Astrocyte (in vitro differentiated cells and primary cell): ENCODE measurements at regions not wholly inside any gene's neighbourhood (a gene's known extent, or its start where the extent isn't known, plus 50 kb on each side); places are given as distances from the start of the nearest gene placed in this dataset.

Experiments used
- DNase-seq: peaks from one replicate; pipeline ENCODE4 v3.0.0-alpha.2; 2010; ENCODE audit warnings: low read depth
- FAIRE-seq: peaks from 2 replicates; lab custom pipeline; 2011; peaks lifted over from hg19 to GRCh38; lab: Jason Lieb, UNC
- H2AFZ ChIP-seq: 2 replicates; pipeline ENCODE4 v1.6.0; 2012; ENCODE audit warnings: low read depth, low read length, inconsistent platforms
- H3K27ac ChIP-seq: 2 replicates; pipeline ENCODE4 v1.5.1; 2011; ENCODE audit warnings: low read depth, low read length, inconsistent platforms
- H3K27me3 ChIP-seq: 2 replicates; pipeline ENCODE4 v1.6.0; 2011; ENCODE audit warnings: low read length, inconsistent platforms; ENCODE audit not compliant: insufficient read depth
- H3K36me3 ChIP-seq: 2 replicates; pipeline ENCODE4 v1.5.1; 2011; ENCODE audit warnings: low read length, inconsistent platforms; ENCODE audit not compliant: insufficient read depth
- H3K4me1 ChIP-seq: 2 replicates; pipeline ENCODE4 v1.5.1; 2011; ENCODE audit warnings: low read length, inconsistent platforms; ENCODE audit not compliant: insufficient read depth
- H3K4me2 ChIP-seq: 2 replicates; pipeline ENCODE4 v1.6.0; 2012; ENCODE audit warnings: low read length, inconsistent platforms
- H3K4me3 ChIP-seq: 2 replicates; pipeline ENCODE4 v1.5.1; 2011; ENCODE audit warnings: low read depth, mild to moderate bottlenecking, low read length, inconsistent platforms; ENCODE audit not compliant: insufficient read depth
- H3K79me2 ChIP-seq: 2 replicates; pipeline ENCODE4 v1.6.0; 2012; ENCODE audit warnings: mild to moderate bottlenecking, low read length, inconsistent platforms; ENCODE audit not compliant: insufficient read depth
- H3K9ac ChIP-seq: 2 replicates; pipeline ENCODE4 v1.6.0; 2012; ENCODE audit warnings: mild to moderate bottlenecking, low read length, inconsistent platforms
- H3K9me3 ChIP-seq: 2 replicates; pipeline ENCODE4 v1.5.1; 2012; ENCODE audit warnings: low read depth, mild to moderate bottlenecking, low read length, inconsistent platforms; ENCODE audit not compliant: insufficient read depth
- H4K20me1 ChIP-seq: 2 replicates; pipeline ENCODE4 v1.6.0; 2012; ENCODE audit warnings: low read length, inconsistent platforms; ENCODE audit not compliant: insufficient read depth
- H3K27ac Mint-ChIP-seq: one replicate; pipeline ENCODE4 v1.8.0; 2021; ENCODE audit warnings: mild to moderate bottlenecking, mixed read lengths; ENCODE audit not compliant: unreplicated experiment
- H3K27me3 Mint-ChIP-seq: one replicate; pipeline ENCODE4 v1.8.0; 2021; ENCODE audit warnings: low read depth, mixed read lengths; ENCODE audit not compliant: unreplicated experiment
- H3K36me3 Mint-ChIP-seq: one replicate; pipeline ENCODE4 v1.8.0; 2021; ENCODE audit warnings: low read depth, mixed read lengths; ENCODE audit not compliant: unreplicated experiment
- H3K4me1 Mint-ChIP-seq: one replicate; pipeline ENCODE4 v1.8.0; 2021; ENCODE audit warnings: low read depth, mixed read lengths; ENCODE audit not compliant: unreplicated experiment
- H3K4me3 Mint-ChIP-seq: one replicate; pipeline ENCODE4 v1.8.0; 2021; ENCODE audit warnings: mild to moderate bottlenecking, moderate library complexity, mixed read lengths; ENCODE audit not compliant: unreplicated experiment
- H3K9me3 Mint-ChIP-seq: one replicate; pipeline ENCODE4 v1.8.0; 2021; ENCODE audit warnings: mild to moderate bottlenecking, mixed read lengths; ENCODE audit not compliant: unreplicated experiment
- CTCF ChIP-seq: IDR thresholded peaks from 2 replicates; pipeline ENCODE4 v1.5.1; 2011; ENCODE audit warnings: low read depth, mild to moderate bottlenecking, inconsistent platforms, low read length, moderate library complexity; ENCODE audit not compliant: insufficient read depth
- EZH2 ChIP-seq: IDR thresholded peaks from 2 replicates; pipeline ENCODE4 v1.6.1; 2012; ENCODE audit warnings: mild to moderate bottlenecking, low read length, inconsistent platforms; ENCODE audit not compliant: insufficient read depth

- H3K27me3 ChIP-seq, result no peaks in the 10 kb centered on the region
- H3K4me1 Mint-ChIP-seq, result no peaks in the 10 kb centered on the region
- H3K4me3 ChIP-seq, result no peak overlapping the region
- H3K4me3 Mint-ChIP-seq, result no peak overlapping the region
- no peaks in the 10 kb centered on the region for H3K36me3 Mint-ChIP-seq
- H3K4me2 ChIP-seq, result no peak overlapping the region
- H4K20me1 ChIP-seq, result no peaks in the 10 kb centered on the region
- no peak overlapping the region for H3K9ac ChIP-seq
- H3K27me3 Mint-ChIP-seq, result no peaks in the 10 kb centered on the region
- H3K27ac Mint-ChIP-seq, result no peak overlapping the region
- no peaks in the 10 kb centered on the region for H3K9me3 ChIP-seq
- H2AFZ ChIP-seq, result no peak overlapping the region
- peaks cover 3% of the 10 kb centered on the region for H3K9me3 Mint-ChIP-seq
- no peak for TF ChIP-seq CTCF
- no peak for TF ChIP-seq EZH2
- no peak for FAIRE-seq
- H3K27ac ChIP-seq, result no peak overlapping the region
- H3K36me3 ChIP-seq, result no peaks in the 10 kb centered on the region
- DNase-seq, result no peak
- H3K4me1 ChIP-seq, result no peaks in the 10 kb centered on the region
- H3K79me2 ChIP-seq, result no peaks in the 10 kb centered on the region
Observed at GRCh38 chr21:17989780-17990179, 170.6 kb upstream of the C21orf91 start.

GRCh38 chr21:17988102-17988437 lies 168.9 kb upstream of the C21orf91 start:
- Mint-ChIP-seq H3K27me3 (no peaks in the 10 kb centered on the region), H3K36me3 (no peaks in the 10 kb centered on the region), H3K4me3 (no peak overlapping the region), H3K4me1 (no peaks in the 10 kb centered on the region), H3K9me3 (no peaks in the 10 kb centered on the region), H3K27ac (no peak overlapping the region)
- FAIRE-seq, result no peak
- Histone ChIP-seq H4K20me1 (no peaks in the 10 kb centered on the region), H3K9ac (no peak overlapping the region), H3K79me2 (no peaks in the 10 kb centered on the region), H3K9me3 (no peaks in the 10 kb centered on the region), H3K27ac (no peak overlapping the region), H3K4me2 (no peak overlapping the region), H2AFZ (no peak overlapping the region), H3K4me1 (no peaks in the 10 kb centered on the region), H3K4me3 (no peak overlapping the region), H3K27me3 (no peaks in the 10 kb centered on the region), H3K36me3 (no peaks in the 10 kb centered on the region)
- no peak for TF ChIP-seq EZH2
- TF ChIP-seq CTCF, result no peak
- no peak for DNase-seq

DNA sequence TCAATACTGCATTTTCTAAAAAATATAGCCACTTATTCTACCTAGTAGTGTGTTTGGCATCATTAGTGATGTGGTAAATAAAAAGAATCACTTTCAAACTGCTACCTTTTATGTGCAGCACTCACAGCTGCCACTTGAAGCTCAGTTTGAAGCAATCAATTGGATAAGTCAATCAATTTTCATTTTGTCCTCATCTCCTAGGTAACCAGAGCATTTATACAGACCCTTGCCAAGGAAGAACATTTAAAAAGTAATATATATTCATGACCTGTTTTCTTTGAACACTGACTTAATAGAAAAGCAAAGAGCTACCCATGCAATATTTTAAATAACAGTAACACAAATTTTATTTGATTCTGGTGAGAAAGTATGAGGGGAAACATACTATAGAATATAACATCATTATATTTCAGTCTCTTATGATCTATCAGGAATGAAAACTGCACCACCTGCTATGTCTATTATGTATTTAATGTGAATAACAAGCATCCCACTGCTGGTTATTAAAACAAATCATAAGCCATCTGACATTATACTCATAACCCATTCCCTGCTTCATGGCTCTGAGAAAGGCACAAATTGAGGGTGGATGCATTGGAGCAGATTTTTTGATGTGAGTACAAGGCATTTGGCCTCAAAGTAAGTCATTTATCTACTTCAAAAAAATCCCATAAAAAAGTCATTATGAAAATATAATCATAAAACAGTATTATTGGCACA lies 168.4 kb upstream of the C21orf91 start:
- H3K4me3 Mint-ChIP-seq, result no peak overlapping the region
- Histone ChIP-seq H2AFZ (no peak overlapping the region), H3K4me3 (no peak overlapping the region), H3K9ac (no peak overlapping the region), H3K4me2 (no peak overlapping the region), H3K36me3 (no peaks in the 10 kb centered on the region), H4K20me1 (no peaks in the 10 kb centered on the region), H3K27ac (no peak overlapping the region), H3K9me3 (no peaks in the 10 kb centered on the region), H3K27me3 (no peaks in the 10 kb centered on the region), H3K4me1 (no peaks in the 10 kb centered on the region), H3K79me2 (no peaks in the 10 kb centered on the region)
- no peaks in the 10 kb centered on the region for H3K4me1 Mint-ChIP-seq
- no peaks in the 10 kb centered on the region for H3K36me3 Mint-ChIP-seq
- DNase-seq (no peak), FAIRE-seq (no peak)
- H3K9me3 Mint-ChIP-seq, result no peaks in the 10 kb centered on the region
- H3K27me3 Mint-ChIP-seq, result no peaks in the 10 kb centered on the region
- TF ChIP-seq EZH2, result no peak
- TF ChIP-seq CTCF, result no peak
- H3K27ac Mint-ChIP-seq, result no peak overlapping the region
